ENCODE measurements at regions not wholly inside any gene's neighbourhood (a gene's known extent, or its start where the extent isn't known, plus 50 kb on each side); places are given as distances from the start of the nearest gene placed in this dataset.

DNA sequence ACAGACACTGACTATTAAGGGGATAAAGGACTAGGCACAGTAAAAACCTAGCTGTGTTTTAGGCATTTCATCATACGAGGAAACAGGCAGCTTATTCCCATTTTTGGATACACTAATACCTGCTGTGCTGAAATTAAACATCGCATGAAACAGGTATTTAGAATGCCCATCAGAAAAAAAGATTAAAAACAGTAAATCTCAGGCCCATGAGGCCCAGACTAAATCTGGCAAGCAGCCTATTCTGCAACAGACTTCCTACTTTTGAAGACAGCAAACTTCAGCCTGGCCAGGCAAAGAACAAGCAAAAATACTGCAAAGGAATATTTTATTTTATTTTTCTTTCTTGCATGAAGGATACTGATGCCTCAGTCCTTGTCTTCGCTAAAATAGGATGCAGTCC is 240.2 kb downstream of the LMO4 start:
- no peak for DNase-seq

- no peak for DNase-seq
Measured at GRCh38 chr1:87572008-87572407, 243.3 kb downstream of the LMO4 start.

DNA sequence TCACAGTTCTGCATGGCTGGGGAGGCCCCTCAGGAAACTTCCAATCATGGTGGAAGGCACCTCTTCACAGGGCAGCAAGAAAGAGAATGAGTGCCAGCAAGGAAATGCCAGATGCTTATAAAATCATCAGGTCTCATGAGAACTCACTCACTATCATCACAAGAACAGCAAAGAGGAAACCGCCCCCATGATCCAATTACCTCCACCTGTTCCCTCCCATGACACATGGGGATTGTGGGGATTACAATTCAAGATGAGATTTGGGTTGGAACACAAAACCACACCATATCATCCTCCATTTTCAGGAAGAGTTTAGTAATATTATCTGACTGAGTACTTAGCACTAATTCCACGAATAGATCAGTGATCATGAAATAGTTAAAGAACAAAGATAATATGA is 244.2 kb downstream of the LMO4 start:
- no peak for DNase-seq

DNA sequence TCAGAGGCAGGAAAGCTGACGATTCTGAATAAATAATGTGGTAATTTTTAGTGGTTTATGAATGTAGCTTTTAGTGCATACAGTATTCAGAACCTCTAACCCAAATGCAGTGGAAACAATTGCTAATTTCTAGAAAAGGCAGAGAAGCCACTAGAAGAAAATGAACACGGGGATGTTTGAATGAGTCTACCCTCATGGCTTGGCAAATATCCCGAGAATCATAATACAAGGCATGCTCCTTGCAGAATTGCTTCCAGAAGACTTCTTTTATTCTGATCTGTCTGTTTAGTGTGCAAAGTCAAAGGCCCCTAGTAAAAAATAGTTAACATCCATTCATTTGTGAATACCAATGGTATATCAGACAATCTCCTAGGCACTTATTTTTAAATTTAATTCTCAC is 246.8 kb downstream of the LMO4 start:
- DNase-seq, result no peak

GRCh38 chr1:87578464-87578863 is 249.8 kb downstream of the LMO4 start:
- no peak for DNase-seq

GRCh38 chr1:87583459-87583858 is 254.8 kb downstream of the LMO4 start:
- no peak for DNase-seq

- no peak for DNase-seq
Measured at GRCh38 chr1:87584586-87584985, 255.9 kb downstream of the LMO4 start.

DNA sequence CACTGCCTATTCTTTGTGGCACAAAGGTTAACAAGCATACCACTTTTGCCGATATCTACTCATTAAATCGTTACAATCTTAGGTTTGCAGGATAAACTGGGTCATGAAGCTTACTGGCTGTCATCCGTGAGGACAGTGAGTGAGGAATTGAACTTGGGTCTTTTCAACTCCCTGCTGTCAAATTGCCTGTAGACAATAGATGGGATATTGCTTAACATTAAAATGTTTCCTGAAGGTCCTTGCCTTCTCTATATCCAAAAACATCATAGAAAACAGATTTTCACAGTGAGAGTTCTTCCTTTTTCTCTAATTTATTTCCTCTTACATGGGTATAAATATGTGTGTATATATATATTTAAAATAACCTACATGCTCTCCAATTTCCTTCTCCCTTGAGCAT is 257.8 kb downstream of the LMO4 start:
- no peak for DNase-seq

DNA sequence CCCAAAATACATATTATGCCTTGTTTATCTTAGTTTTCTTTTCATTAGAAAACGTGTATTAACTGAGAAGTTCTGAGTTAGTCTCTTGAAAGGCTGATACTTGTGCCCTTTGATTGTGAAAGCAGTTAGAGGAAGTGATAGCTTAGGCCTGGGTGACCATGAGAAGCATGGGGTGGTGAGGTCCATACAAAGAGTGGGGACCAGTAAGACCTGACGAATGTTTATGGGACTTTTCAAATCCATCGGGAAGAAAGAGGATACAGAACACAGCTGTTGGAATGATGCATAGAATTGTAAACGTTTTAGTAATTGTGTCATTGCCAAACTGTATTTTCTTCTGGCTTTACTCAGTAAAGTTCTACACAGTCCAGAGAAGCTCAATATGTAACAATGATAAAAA is 259.8 kb downstream of the LMO4 start:
- no peak for DNase-seq

- no peak for DNase-seq
Measured at GRCh38 chr1:87591492-87591891, 262.8 kb downstream of the LMO4 start.

DNA sequence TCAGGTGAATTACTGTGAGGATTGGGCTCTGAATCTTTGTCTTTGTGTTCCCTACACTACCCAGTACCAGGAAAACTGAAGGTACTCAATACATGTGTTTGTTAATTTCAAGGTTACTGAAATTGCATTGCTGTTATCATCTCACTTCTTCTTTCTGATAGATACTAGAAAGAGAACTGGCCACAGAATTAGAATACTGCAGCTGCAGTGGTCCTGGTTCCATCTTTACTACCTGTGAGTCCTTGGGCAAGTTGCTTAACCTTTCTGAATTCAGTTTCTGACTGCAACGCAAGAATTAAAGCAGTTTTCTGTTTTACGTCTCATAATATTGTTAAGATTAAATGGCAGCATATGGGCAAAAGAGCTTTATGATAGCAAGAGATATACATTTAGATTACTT is 263.5 kb downstream of the LMO4 start:
- DNase-seq, result no peak

DNA sequence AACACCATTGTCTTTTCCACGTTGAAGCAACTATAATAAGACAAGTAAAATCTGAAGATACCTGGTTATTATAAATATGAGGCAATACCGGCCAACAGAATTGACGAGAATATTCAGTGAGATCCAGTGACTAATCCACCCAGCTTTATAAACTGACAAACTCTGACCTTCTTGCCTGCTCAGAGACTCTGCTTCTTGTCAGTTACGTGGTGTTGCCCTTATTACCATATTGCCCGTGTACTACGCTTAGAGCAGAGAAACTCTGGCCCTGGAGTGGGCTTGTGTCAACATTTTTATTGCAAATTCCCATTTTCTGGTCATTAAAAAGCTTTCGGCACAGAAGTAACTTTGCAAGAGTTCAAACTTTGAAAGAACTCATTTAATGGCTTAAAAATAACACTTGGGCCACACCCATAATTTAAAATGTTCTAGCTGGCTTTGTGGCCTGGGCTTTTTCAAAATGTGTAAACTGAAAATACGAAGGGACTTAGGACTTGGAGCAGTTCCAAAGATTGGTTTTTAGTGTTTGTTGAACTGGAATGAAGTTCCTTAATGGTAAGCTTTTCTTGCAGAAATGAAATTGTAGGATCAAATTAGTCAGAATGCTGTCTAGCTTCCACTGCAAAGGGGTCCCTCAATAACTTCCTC is 266.2 kb downstream of the LMO4 start:
- DNase-seq, result peak; percentile 27

- no peak for DNase-seq
Measured at GRCh38 chr1:87595384-87595781, 266.7 kb downstream of the LMO4 start.

- no peak for DNase-seq
Measured at GRCh38 chr1:87598429-87598828, 269.7 kb downstream of the LMO4 start.

DNA sequence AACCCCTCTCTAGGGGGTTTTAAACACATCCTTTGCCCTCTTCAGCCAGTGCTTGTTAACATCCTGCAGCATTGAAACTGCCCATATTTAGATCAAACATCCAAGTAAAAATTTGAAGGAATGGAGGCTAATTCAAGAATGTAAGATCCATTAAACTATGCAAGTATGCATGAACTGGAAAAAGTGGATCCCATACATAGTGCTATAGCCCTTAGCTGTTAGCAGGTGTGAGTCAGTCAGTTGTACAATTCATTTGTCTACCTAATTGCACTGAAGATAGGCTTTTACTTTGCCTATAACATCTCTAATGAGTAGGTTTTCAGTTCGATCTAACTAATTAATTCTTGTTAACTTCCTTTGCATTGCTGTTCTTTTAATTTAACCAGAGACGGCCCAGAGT is 270.9 kb downstream of the LMO4 start:
- DNase-seq, result no peak

- DNase-seq, result no peak
Measured at GRCh38 chr1:87600055-87600850, 271.6 kb downstream of the LMO4 start.

GRCh38 chr1:87600854-87601253 is 272.2 kb downstream of the LMO4 start:
- no peak for DNase-seq

DNA sequence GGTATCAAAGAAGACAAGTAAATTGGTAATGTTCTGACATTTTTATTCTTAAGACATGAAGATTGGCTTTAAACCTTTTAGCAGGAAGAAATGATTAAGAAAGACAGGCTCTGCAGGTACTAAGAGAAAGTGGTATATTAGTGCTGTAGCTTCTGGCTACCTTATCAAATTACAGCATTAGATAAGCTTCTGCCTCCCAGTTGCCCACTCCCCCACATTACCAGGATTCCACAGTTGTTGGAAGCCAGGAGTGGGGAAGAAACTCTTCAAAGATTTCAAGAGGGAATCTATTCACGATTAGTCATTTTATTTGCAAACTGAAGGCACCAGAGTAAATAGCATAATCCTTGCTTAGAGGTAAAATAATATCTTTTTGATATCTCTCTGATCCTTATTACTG is 274.9 kb downstream of the LMO4 start:
- DNase-seq, result no peak

GRCh38 chr1:87612956-87613355 is 284.3 kb downstream of the LMO4 start:
- no peak for DNase-seq

DNA sequence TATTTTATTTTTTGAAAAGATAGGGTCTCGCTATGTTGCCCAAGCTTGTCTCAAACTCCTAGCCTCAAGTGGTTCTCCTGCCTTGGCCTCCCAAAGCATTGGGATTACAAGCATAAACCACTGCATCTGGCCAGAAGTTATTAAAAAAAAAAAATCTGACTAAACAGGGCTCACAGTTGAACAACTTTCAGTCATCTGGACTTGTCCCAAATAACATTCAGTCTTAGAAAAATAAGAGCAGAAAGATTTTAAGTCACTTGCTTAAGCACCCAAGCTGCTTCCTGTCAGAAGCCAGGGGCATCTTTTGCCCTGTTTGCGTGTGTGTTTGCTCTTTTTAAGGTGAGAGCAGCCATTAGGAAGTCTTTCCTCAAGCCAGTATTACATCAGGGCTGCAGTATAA is 286.8 kb downstream of the LMO4 start:
- DNase-seq, result no peak

- no peak for DNase-seq
Measured at GRCh38 chr1:87615901-87616300, 287.2 kb downstream of the LMO4 start.

GRCh38 chr1:87620807-87621206 is 292.1 kb downstream of the LMO4 start:
- DNase-seq, result no peak

DNA sequence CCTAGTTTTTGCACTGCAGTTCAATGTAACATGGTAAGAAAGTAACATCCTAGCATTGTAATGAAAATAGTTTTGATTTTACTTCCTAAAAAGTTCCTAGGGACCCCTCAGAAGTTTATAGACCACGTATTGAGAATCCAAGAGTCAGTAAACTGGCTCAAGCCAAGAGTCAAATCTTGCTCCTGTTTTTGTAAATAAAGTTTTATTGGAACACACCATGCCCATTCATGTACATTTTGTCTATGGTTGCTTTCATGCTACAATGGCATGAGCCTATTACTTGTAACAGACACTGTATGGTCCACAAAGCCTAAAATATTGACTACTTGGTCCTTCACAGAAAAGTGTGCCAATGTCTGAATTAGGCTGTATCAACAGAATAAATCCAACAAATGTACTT is 301.0 kb downstream of the LMO4 start:
- no peak for DNase-seq

DNA sequence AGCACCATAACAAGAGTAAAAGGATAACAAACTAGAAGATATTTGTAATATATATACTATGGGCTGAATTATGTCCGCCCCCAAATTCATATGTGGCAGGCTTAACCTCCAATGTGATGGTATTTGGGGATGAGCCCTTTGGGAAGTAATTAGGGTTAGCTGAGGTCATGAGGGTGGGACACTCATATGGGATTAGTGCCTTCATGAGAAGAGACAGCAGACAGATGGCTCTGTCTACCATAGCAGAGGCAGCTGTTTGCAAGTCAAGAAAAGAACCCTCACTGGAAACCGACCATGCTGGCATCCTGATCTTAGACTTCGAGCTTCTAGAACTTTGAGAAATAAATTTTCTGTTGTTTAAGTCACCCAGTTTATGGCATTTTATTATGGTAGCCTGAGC is 303.6 kb downstream of the LMO4 start:
- no peak for DNase-seq

Measured in NCI-H446 treated with DMSO at 0.1 percent for 48 hours (cell line).